Keratinocyte (primary cell): ENCODE measurements at regions not wholly inside any gene's neighbourhood (a gene's known extent, or its start where the extent isn't known, plus 50 kb on each side); places are given as distances from the start of the nearest gene placed in this dataset.

Experiments used
- DNase-seq: peaks from one replicate; pipeline ENCODE4 v3.0.0-alpha.2; 2011; ENCODE audit warnings: low read depth, missing footprints, low spot score
- FAIRE-seq: peaks from 2 replicates; lab custom pipeline; 2011; peaks lifted over from hg19 to GRCh38; lab: Jason Lieb, UNC
- H2AFZ ChIP-seq: 2 replicates; pipeline ENCODE4 v1.6.0; 2012; ENCODE audit warnings: low read length, control low read depth, inconsistent platforms; ENCODE audit not compliant: control insufficient read depth
- H3K27ac ChIP-seq: 2 replicates; pipeline ENCODE4 v1.5.1; 2011; ENCODE audit warnings: low read length; ENCODE audit not compliant: control insufficient read depth, insufficient read depth
- H3K27me3 ChIP-seq: 3 replicates; pipeline ENCODE4 v1.6.0; 2011; ENCODE audit warnings: low read length; ENCODE audit not compliant: control insufficient read depth, insufficient read depth; ENCODE audit errors: extremely low read depth
- H3K36me3 ChIP-seq, 2 experiments: 2 replicates in 1 of 2; 3 replicates in 1 of 2; pipeline ENCODE4 v1.5.1; 2011; ENCODE audit warnings: low read length in 2 of 2, mild to moderate bottlenecking in 1 of 2; ENCODE audit not compliant: control insufficient read depth in 2 of 2, insufficient read depth in 2 of 2; ENCODE audit errors: extremely low read depth in 1 of 2
- H3K4me1 ChIP-seq: 3 replicates; pipeline ENCODE4 v1.5.1; 2011; ENCODE audit warnings: low read length; ENCODE audit not compliant: control insufficient read depth, insufficient read depth; ENCODE audit errors: extremely low read depth
- H3K4me2 ChIP-seq: 3 replicates; pipeline ENCODE4 v1.6.0; 2011; ENCODE audit warnings: low read depth, low read length; ENCODE audit not compliant: control insufficient read depth, insufficient read depth; ENCODE audit errors: extremely low read depth
- H3K4me3 ChIP-seq, 3 experiments: fragments of 200-600 bp in 1 of 3; sonication (generic) in 1 of 3; 2 replicates in 2 of 3; 3 replicates in 1 of 3; pipeline ENCODE4 v1.5.1; 2011 to 2016; ENCODE audit warnings: low read length in 3 of 3, mild to moderate bottlenecking in 3 of 3, control low read depth in 2 of 3, inconsistent platforms in 1 of 3, low read depth in 1 of 3, mixed read lengths in 1 of 3, mixed run types in 1 of 3, moderate library complexity in 1 of 3; ENCODE audit not compliant: control insufficient read depth in 2 of 3, insufficient read depth in 2 of 3; ENCODE audit errors: extremely low read depth in 1 of 3
- H3K79me2 ChIP-seq: 2 replicates; pipeline ENCODE4 v1.6.0; 2012; ENCODE audit warnings: low read length; ENCODE audit not compliant: control insufficient read depth, insufficient read depth
- H3K9ac ChIP-seq: 3 replicates; pipeline ENCODE4 v1.6.0; 2011; ENCODE audit warnings: low read length; ENCODE audit not compliant: control insufficient read depth, insufficient read depth; ENCODE audit errors: extremely low read depth
- H3K9me1 ChIP-seq: 3 replicates; pipeline ENCODE4 v1.6.0; 2011; ENCODE audit warnings: low read length; ENCODE audit not compliant: control insufficient read depth, insufficient read depth; ENCODE audit errors: extremely low read depth
- H3K9me3 ChIP-seq: 2 replicates; pipeline ENCODE4 v1.5.1; 2012; ENCODE audit warnings: low read depth, low read length; ENCODE audit not compliant: control insufficient read depth
- H4K20me1 ChIP-seq: 3 replicates; pipeline ENCODE4 v1.6.0; 2011; ENCODE audit warnings: low read length; ENCODE audit not compliant: control insufficient read depth, insufficient read depth; ENCODE audit errors: extremely low read depth
- EZH2 ChIP-seq: IDR thresholded peaks from one replicate; pipeline ENCODE4 v1.6.1; 2012; ENCODE audit warnings: inconsistent platforms, mild to moderate bottlenecking, low read length, moderate library complexity
- dilution Hi-C: fragments of 300-500 bp; cut with MboI; formaldehyde crosslinking; loops from one replicate; pipeline ENCODE4 v1.7.0; 2020; ENCODE audit warnings: low sequenced_read_pairs; ENCODE audit not compliant: extremely low pct_ligation_motif_present
- TF ChIP-seq, protein P1 (sequence below), 3 experiments: IDR thresholded peaks in 1 of 3; conservative IDR thresholded peaks in 1 of 3; optimal IDR thresholded peaks in 1 of 3; 2 replicates in 2 of 3; 3 replicates in 1 of 3; pipeline versions ENCODE3 to v1.5.1; 2011; ENCODE audit warnings: low read length in 3 of 3, mild to moderate bottlenecking in 3 of 3, moderate library complexity in 2 of 3, control low read depth in 1 of 3, inconsistent platforms in 1 of 3; ENCODE audit not compliant: insufficient read depth in 2 of 3; ENCODE audit errors: extremely low read depth in 1 of 3

DNA sequence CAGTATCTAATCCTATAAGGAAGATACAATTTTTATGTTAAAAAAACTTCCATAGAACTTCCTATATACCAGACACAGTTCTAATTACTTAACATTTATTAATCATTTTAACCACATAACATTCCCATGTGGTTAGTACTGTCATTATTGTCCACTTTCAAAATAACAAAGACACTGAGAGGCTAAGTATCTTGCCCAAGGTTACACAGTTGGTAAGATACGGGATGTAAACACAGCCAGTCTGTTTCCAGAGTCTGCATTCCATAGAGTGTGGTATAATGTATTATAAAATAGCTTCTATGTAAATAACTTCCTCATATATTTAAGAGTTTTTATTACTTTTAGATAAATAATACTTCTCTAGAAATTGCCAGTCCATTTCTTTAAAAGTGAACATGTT lies 383.3 kb upstream of the ETAA1 start:
- no peak for TF ChIP-seq EZH2
- TF ChIP-seq, protein P1, sequence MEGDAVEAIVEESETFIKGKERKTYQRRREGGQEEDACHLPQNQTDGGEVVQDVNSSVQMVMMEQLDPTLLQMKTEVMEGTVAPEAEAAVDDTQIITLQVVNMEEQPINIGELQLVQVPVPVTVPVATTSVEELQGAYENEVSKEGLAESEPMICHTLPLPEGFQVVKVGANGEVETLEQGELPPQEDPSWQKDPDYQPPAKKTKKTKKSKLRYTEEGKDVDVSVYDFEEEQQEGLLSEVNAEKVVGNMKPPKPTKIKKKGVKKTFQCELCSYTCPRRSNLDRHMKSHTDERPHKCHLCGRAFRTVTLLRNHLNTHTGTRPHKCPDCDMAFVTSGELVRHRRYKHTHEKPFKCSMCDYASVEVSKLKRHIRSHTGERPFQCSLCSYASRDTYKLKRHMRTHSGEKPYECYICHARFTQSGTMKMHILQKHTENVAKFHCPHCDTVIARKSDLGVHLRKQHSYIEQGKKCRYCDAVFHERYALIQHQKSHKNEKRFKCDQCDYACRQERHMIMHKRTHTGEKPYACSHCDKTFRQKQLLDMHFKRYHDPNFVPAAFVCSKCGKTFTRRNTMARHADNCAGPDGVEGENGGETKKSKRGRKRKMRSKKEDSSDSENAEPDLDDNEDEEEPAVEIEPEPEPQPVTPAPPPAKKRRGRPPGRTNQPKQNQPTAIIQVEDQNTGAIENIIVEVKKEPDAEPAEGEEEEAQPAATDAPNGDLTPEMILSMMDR (optimal IDR thresholded peaks at IDR 0.05 in 1 of 3, IDR thresholded peaks at IDR 0.05 in 1 of 3, conservative IDR thresholded peaks at IDR 0.05 in 1 of 3; ENCODE audit: extremely low read depth in 1 of 3, insufficient read depth in 2 of 3, low read length in 3 of 3), result no peak
- no peaks in the 10 kb centered on the region for H4K20me1 ChIP-seq
- no peak for DNase-seq
- no peak overlapping the region for H3K9ac ChIP-seq
- H3K4me2 ChIP-seq, result no peak overlapping the region
- FAIRE-seq, result no peak
- H3K27me3 ChIP-seq, result no peaks in the 10 kb centered on the region
- no peaks in the 10 kb centered on the region for H3K79me2 ChIP-seq
- H3K27ac ChIP-seq, result no peak overlapping the region
- no peaks in the 10 kb centered on the region for H3K9me3 ChIP-seq
- H3K4me1 ChIP-seq, result peaks cover 4% of the 10 kb centered on the region
- no peak overlapping the region for H2AFZ ChIP-seq
- no peak overlapping the region for H3K4me3 ChIP-seq
- H3K36me3 ChIP-seq, result no peaks in the 10 kb centered on the region
- no peaks in the 10 kb centered on the region for H3K9me1 ChIP-seq
- dilution Hi-C loops, result no loop called here

DNA sequence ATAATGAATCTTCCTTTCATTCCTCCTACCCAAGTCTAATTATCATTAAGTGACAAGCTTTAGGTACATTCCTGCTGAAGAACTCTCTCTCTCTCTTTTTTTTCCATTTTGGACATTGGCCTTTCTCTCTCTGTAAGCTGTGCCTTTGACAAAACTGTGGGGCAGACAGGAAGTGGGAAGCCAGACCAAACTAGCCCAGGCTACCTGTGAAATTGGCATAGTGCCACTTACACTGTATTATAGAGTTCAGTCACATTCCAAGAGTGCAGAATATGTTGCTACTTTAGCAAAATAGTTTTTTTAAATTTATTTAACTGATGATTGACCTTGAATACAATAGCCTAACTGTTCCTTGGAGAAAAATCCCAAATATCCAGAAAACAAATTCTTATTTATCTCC lies 381.5 kb upstream of the ETAA1 start:
- H3K27ac ChIP-seq, result no peak overlapping the region
- H4K20me1 ChIP-seq, result no peaks in the 10 kb centered on the region
- no peak overlapping the region for H3K4me2 ChIP-seq
- no peaks in the 10 kb centered on the region for H3K27me3 ChIP-seq
- FAIRE-seq, result peak; percentile 75
- no peaks in the 10 kb centered on the region for H3K9me1 ChIP-seq
- peaks cover 4% of the 10 kb centered on the region for H3K4me1 ChIP-seq
- DNase-seq, result no peak
- TF ChIP-seq EZH2, result no peak
- TF ChIP-seq, protein P1 (optimal IDR thresholded peaks at IDR 0.05 in 1 of 3, IDR thresholded peaks at IDR 0.05 in 1 of 3, conservative IDR thresholded peaks at IDR 0.05 in 1 of 3; ENCODE audit: extremely low read depth in 1 of 3, insufficient read depth in 2 of 3, low read length in 3 of 3), result no peak
- dilution Hi-C loops, result no loop called here
- no peaks in the 10 kb centered on the region for H3K36me3 ChIP-seq
- no peaks in the 10 kb centered on the region for H3K79me2 ChIP-seq
- no peak overlapping the region for H3K4me3 ChIP-seq
- no peaks in the 10 kb centered on the region for H3K9me3 ChIP-seq
- H2AFZ ChIP-seq, result no peak overlapping the region
- H3K9ac ChIP-seq, result no peak overlapping the region
